Activated naive CD4-positive, alpha-beta T cell treated with anti-CD3 and anti-CD28 coated beads for 36 hours (primary cell): ENCODE measurements at regions not wholly inside any gene's neighbourhood (a gene's known extent, or its start where the extent isn't known, plus 50 kb on each side); places are given as distances from the start of the nearest gene placed in this dataset.

Experiments used
- CTCF ChIA-PET: fragments of 350-600 bp; sonication (Branson Sonifier 250); formaldehyde crosslinking; loops from one replicate; lab custom pipeline; 2021; ENCODE audit warnings: antibody characterized with exemption; lab: Charles Lee
- DNase-seq: peaks from one replicate; pipeline ENCODE4 v3.0.0-alpha.2; 2020
- H3K27ac Mint-ChIP-seq: one replicate; pipeline ENCODE4 v1.8.0; 2021; ENCODE audit warnings: mild to moderate bottlenecking, mixed read lengths
- H3K27me3 Mint-ChIP-seq: one replicate; pipeline ENCODE4 v1.8.0; 2021; ENCODE audit warnings: low read depth, mixed read lengths
- H3K36me3 Mint-ChIP-seq: one replicate; pipeline ENCODE4 v1.8.0; 2021; ENCODE audit warnings: low read depth, mixed read lengths
- H3K4me1 Mint-ChIP-seq: one replicate; pipeline ENCODE4 v1.8.0; 2021; ENCODE audit warnings: low read depth, mixed read lengths
- H3K4me3 Mint-ChIP-seq: one replicate; pipeline ENCODE4 v1.8.0; 2021; ENCODE audit warnings: mild to moderate bottlenecking, moderate library complexity, mixed read lengths
- H3K9me3 Mint-ChIP-seq: one replicate; pipeline ENCODE4 v1.8.0; 2021; ENCODE audit warnings: mixed read lengths
- intact Hi-C: fragments of 100-400 bp; cut with micrococcal nuclease; formaldehyde crosslinking; loops from one replicate; pipeline ENCODE4 v1.15.1; 2023

DNA sequence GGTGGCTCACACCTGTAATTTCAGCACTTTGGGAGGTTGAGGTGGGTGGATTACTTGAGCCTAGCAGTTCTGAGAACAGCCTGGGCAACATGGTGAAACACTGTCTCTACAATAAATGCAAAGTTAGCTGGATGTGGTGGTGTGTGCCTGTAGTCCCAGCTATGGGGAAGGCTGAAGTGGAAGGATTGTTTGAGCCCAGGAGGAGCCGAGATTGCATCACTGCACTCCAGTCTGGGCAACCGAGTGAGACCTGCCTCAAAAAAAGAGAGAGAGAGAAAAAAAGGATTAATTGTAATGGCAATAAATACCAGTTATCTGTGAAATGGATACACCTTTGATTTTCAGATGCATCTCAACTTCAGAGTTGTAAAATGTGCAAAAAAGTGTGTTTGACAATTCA is 58.8 kb downstream of the SPRY1 start:
- no peaks in the 10 kb centered on the region for H3K9me3 Mint-ChIP-seq
- H3K4me1 Mint-ChIP-seq: no peaks in the 10 kb centered on the region
- H3K4me3 Mint-ChIP-seq: no peak overlapping the region
- H3K27ac Mint-ChIP-seq: no peak overlapping the region
- intact Hi-C loops: no loop called here
- no peak for DNase-seq
- no peaks in the 10 kb centered on the region for H3K27me3 Mint-ChIP-seq
- H3K36me3 Mint-ChIP-seq: no peaks in the 10 kb centered on the region
- CTCF ChIA-PET: interaction anchor here (0.6 kb wide), 2 partner anchors 99 to 1356 kb away, joined by 3 read pairs; no protein-coding TSS in a partner anchor

DNA sequence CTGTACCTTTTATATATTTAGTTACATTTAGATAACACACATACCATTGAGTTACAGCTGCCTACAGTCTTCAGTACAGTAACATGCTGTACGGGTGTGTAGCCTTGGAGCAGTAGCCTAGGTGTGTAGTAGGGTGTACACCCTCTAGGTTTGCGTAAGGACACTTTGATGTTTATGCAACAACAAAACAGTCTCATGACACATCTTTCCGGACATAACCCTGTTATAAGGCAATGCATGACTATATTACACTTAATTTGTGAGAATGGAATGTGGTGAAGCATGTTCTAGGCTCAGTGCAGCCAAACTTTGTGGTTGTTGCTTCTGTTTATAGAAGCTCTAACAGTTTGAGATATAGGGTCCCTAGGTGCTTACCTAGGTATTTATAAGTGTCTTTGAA is 65.4 kb downstream of the SPRY1 start:
- Mint-ChIP-seq H3K4me1 (peaks cover 3% of the 10 kb centered on the region), H3K27me3 (peaks cover 2% of the 10 kb centered on the region)
- intact Hi-C loops: no loop called here

DNA sequence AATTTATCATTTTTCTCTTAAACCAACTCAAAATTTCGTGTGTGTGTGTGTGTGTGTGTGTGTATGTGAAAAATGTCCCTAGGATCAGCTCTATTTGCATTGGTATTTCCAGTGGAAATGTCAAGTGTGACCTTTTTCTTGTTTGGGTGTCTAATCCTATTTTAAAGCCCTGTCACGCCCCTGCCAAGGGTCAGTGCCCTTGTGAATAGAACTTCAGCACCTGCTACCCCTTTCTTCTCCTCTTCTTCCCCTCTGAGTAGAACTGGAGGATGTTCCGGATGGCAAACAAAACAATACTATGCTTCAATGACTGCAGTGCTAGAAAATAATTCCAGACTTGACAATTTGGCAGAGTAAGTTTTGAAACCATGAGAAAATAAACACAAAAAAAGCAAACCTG is 67.3 kb downstream of the SPRY1 start:
- Mint-ChIP-seq H3K27me3 (peaks cover 4% of the 10 kb centered on the region), H3K4me3 (no peak overlapping the region), H3K9me3 (no peaks in the 10 kb centered on the region), H3K27ac (no peak overlapping the region), H3K36me3 (no peaks in the 10 kb centered on the region), H3K4me1 (peaks cover 3% of the 10 kb centered on the region)
- DNase-seq: no peak
- CTCF ChIA-PET: no interaction called here
- intact Hi-C loops: no loop called here

More for the DNA sequence above, 65.4 kb downstream of the SPRY1 start:
- DNase-seq: no peak
- H3K4me3 Mint-ChIP-seq: no peak overlapping the region
- no peak overlapping the region for H3K27ac Mint-ChIP-seq
- CTCF ChIA-PET: interaction anchor here (0.6 kb wide), 1 partner anchor 200 kb away, joined by 3 read pairs; no protein-coding TSS in a partner anchor
- no peaks in the 10 kb centered on the region for H3K36me3 Mint-ChIP-seq
- no peaks in the 10 kb centered on the region for H3K9me3 Mint-ChIP-seq

DNA sequence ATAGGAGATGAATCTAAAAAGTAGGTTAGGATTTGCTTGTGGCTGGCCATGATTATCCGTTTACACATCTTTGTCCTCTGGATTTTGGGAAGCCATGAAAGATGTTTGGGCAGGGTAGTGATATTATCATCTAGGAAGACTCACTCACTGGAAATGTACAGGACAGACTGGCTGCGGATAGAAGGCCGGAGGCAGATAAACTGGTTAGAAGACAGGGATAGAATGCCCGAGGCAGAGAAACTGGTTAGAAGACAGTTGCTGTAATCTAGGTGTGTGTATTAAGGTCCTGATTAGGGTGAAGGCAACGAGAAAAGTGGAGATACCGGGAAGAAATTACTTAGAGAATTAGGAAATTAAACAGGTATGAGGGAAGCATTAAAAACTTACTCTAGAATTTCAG is 68.8 kb downstream of the SPRY1 start:
- CTCF ChIA-PET: no interaction called here
- H3K36me3 Mint-ChIP-seq: no peaks in the 10 kb centered on the region
- peaks cover 4% of the 10 kb centered on the region for H3K27me3 Mint-ChIP-seq
- no peak for DNase-seq
- no peak overlapping the region for H3K4me3 Mint-ChIP-seq
- H3K9me3 Mint-ChIP-seq: no peaks in the 10 kb centered on the region
- no peak overlapping the region for H3K27ac Mint-ChIP-seq
- peaks cover 3% of the 10 kb centered on the region for H3K4me1 Mint-ChIP-seq
- intact Hi-C loops: no loop called here

DNA sequence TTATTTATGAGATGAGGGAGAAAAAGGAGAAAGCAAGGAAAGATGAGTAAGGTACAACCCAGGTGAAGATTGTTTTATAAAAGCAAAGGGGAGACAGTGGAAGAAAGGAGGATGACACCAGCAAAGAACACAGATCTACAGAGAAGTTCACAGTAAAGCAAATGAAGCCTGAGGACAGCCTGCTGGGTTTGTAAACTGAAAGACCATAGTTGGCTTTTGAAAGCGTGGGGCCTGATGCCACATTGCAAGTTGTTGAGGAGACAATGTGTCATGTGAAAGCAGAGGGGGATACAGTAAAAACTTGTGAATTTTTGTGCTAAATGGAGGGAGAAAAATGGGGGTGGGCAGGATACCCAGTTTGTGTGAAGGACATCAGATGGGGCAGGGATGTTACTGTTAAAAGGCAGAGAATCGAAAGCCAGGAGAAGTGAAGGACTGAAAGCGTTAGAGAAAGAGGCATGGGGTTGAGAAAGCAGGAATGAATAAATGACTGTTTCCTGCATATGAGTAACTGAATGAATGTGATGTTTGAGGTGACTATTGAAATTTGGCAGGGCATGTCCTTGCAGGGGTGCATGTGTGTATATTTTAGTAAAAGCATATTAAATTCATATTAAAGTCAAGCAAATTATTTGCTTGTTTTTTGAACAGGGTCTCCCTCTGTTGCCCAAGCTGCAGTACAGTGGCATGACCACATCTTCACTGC is 69.6 kb downstream of the SPRY1 start:
- no peak for DNase-seq
- intact Hi-C loops: no loop called here
- Mint-ChIP-seq H3K9me3 (no peaks in the 10 kb centered on the region), H3K27me3 (peaks cover 4% of the 10 kb centered on the region), H3K4me1 (peaks cover 3% of the 10 kb centered on the region), H3K4me3 (no peak overlapping the region), H3K27ac (no peak overlapping the region), H3K36me3 (no peaks in the 10 kb centered on the region)
- CTCF ChIA-PET: interaction anchor here (0.6 to 1.3 kb wide), 2 partner anchors 72 to 98 kb away, joined by 3 read pairs; no protein-coding TSS in a partner anchor

DNA sequence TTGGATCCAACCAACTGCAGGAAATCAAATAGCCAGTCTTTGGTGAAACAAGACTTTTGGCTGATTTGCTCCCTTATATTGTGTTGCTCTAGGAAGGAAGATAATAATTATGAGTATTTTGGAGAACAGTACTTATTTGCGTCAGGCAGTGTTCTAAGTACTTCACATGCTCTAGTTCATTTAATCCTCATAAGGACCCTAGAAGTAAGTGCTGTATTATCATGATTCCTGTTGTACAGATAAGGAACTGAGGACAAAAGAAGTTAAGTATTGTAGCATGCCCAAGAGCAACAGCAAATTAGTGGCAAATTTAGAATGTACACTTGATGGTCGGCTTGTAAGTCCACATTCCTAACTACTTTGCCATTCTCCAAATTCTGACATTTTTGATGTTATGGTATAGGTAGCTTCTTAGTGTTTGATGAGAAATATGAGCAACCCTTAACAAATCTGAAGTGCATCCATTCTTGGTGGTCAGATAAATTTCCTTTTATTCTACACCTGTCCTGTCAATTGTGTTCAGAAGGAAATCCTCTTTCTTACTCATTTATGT is 72.0 kb downstream of the SPRY1 start:
- CTCF ChIA-PET: no interaction called here
- H3K27ac Mint-ChIP-seq: no peak overlapping the region
- H3K4me1 Mint-ChIP-seq: peaks cover 3% of the 10 kb centered on the region
- intact Hi-C loops: no loop called here
- no peaks in the 10 kb centered on the region for H3K36me3 Mint-ChIP-seq
- H3K4me3 Mint-ChIP-seq: no peak overlapping the region
- no peak for DNase-seq
- H3K27me3 Mint-ChIP-seq: peaks cover 3% of the 10 kb centered on the region
- no peaks in the 10 kb centered on the region for H3K9me3 Mint-ChIP-seq

DNA sequence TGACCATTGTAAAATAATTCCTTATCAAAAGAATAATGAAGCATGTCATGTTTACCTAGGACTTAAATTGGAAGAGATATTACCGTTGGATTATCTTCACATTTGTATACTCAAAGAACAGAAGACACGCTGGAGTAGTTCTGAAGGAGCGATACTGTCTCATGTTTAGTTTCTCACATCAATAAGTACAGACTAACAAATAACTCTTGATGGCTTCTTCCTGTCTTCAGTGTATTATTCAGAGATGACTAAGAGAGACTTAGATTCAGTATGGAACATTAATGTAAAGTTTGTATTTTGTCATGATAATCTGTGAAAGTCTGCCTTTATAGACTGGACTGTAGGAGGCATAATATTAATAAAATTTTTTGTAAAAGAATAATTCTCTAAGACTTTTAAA is 72.7 kb downstream of the SPRY1 start:
- Mint-ChIP-seq H3K9me3 (no peaks in the 10 kb centered on the region), H3K27ac (no peak overlapping the region), H3K4me1 (peaks cover 3% of the 10 kb centered on the region), H3K4me3 (no peak overlapping the region), H3K27me3 (peaks cover 2% of the 10 kb centered on the region), H3K36me3 (no peaks in the 10 kb centered on the region)
- no peak for DNase-seq
- intact Hi-C loops: no loop called here
- CTCF ChIA-PET: no interaction called here

DNA sequence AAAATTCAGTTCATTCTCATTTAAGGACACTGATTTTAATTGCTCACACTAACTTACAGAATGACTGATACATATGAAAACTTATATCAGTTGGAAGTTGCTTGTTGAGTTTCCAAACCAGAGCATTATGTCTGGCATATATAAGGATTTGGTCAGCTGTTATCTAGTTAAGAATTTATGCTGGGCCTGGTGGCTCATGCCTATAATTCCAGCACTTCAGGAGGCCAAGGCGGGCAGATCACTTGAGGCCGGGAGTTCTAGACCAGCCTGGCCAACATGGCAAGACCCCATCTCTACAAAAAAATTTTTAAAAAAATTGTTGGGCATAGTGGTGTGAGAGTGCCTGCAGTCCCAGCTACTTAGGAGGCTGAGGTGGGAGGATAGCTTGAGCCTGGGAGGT is 73.1 kb downstream of the SPRY1 start:
- DNase-seq: no peak
- CTCF ChIA-PET: no interaction called here
- intact Hi-C loops: no loop called here

DNA sequence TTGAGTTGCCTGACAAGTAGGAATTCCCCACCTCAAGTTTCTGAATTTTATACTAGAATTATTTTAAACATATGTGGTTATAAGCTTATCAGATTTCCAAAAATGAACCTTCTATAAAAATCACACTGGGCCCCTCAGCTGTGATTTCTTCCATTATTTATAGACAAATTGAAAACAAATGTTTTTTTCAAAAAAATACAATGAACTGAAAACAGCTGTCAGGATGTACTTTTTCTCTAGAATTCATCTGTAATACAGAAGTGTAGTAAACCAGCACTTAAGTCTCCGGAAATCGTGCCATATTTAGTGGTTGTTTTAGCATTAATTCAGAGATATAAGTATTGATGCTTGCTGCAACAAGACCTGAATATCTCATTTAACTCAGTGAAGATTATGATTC is 74.0 kb downstream of the SPRY1 start:
- DNase-seq: no peak
- CTCF ChIA-PET: no interaction called here
- no peaks in the 10 kb centered on the region for H3K36me3 Mint-ChIP-seq

More for the DNA sequence above, 73.1 kb downstream of the SPRY1 start:
- no peak overlapping the region for H3K4me3 Mint-ChIP-seq
- H3K27ac Mint-ChIP-seq: no peak overlapping the region
- H3K27me3 Mint-ChIP-seq: peaks cover 2% of the 10 kb centered on the region
- peaks cover 3% of the 10 kb centered on the region for H3K4me1 Mint-ChIP-seq
- H3K9me3 Mint-ChIP-seq: no peaks in the 10 kb centered on the region
- no peaks in the 10 kb centered on the region for H3K36me3 Mint-ChIP-seq

DNA sequence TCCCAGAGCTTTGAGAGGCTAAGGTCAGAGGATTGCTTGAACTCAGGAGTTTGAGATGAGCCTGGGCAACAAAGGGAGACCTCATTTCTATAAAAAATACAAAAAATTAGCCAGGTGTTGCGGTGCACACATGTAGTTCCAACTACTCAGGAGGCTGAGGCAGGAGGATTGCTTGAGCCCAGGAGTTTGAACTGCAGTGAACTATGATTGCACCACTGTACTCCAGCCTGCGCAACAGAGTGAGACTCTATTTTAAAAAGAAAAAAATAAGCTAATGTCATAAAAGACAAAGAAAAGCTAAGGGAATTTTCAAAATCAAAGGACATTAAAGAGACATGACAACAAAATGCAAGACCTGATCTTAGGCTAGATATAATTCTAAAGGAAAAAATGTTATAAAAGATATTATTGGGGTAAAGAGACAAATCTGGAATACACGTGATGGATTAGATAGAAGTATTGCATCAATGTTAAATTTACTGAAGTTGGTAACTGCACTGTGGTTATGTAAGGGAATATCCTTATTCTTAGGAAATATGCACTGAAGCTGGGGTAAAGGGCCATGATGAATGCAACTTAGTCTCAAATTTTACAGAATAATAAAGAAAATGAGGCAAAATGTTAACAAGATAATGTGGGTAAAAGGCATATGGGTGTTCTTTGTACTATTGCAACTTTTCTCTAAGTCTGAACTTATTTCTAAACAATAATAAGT is 75.2 kb downstream of the SPRY1 start:
- Mint-ChIP-seq H3K9me3 (no peaks in the 10 kb centered on the region), H3K27me3 (peaks cover 2% of the 10 kb centered on the region), H3K4me1 (no peaks in the 10 kb centered on the region), H3K36me3 (no peaks in the 10 kb centered on the region), H3K27ac (no peak overlapping the region), H3K4me3 (no peak overlapping the region)
- CTCF ChIA-PET: no interaction called here
- no peak for DNase-seq
- intact Hi-C loops: no loop called here

More for the DNA sequence above, 74.0 kb downstream of the SPRY1 start:
- H3K9me3 Mint-ChIP-seq: no peaks in the 10 kb centered on the region
- H3K4me3 Mint-ChIP-seq: no peak overlapping the region
- peaks cover 2% of the 10 kb centered on the region for H3K27me3 Mint-ChIP-seq
- intact Hi-C loops: no loop called here
- H3K4me1 Mint-ChIP-seq: peaks cover 3% of the 10 kb centered on the region
- H3K27ac Mint-ChIP-seq: no peak overlapping the region

DNA sequence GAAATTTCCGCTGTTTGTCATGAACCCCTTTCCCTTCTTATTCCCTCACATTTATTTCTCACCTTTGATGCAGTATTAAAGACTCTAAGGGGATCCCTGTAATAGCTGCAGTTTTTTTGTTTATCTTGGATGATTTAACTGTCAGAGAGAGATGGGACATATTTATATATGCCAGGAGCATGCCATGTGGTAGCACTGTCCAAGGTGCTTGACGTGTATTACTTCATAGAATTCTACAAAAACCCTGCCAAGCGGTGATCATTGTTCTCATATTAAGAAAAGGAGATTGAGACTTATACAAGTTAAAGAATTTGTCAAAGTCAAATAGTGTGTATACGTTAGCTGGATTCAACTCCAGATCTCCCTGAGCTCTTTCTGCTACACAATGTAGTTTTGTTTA is 78.2 kb downstream of the SPRY1 start:
- no peak for DNase-seq
- Mint-ChIP-seq H3K9me3 (no peaks in the 10 kb centered on the region), H3K4me1 (peaks cover 18% of the 10 kb centered on the region), H3K4me3 (no peak overlapping the region), H3K27ac (no peak overlapping the region), H3K27me3 (peaks cover 2% of the 10 kb centered on the region), H3K36me3 (no peaks in the 10 kb centered on the region)
- intact Hi-C loops: loop anchor here (5.0 kb wide), 1 partner anchor 197 kb away; no protein-coding TSS in a partner anchor
- CTCF ChIA-PET: no interaction called here

DNA sequence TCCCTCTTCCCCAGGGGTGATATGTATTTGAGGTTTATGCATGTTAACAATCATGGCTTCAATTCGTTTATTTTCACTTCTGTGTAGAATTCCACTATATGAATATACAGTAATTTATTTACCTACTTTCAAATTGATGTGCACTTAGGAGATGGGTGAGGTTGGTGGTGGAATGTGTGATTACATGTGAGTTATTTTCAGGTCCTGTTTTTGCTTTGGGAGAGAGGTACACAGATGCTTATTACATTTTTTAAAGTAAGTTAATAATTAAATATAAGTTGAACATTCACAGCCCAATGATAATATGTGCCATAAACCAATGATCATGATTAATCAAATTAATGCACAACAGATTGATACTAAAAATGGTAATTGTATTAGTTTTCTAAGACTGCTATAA is 79.5 kb downstream of the SPRY1 start:
- intact Hi-C loops: loop anchor here (5.0 kb wide), 1 partner anchor 196 kb away; no protein-coding TSS in a partner anchor
- Mint-ChIP-seq H3K9me3 (no peaks in the 10 kb centered on the region), H3K27ac (no peak overlapping the region), H3K4me3 (no peak overlapping the region), H3K36me3 (no peaks in the 10 kb centered on the region), H3K4me1 (peaks cover 21% of the 10 kb centered on the region), H3K27me3 (peaks cover 2% of the 10 kb centered on the region)
- CTCF ChIA-PET: no interaction called here
- DNase-seq: no peak
